BLaER1 (cell line): ENCODE measurements at regions not wholly inside any gene's neighbourhood (a gene's known extent, or its start where the extent isn't known, plus 50 kb on each side); places are given as distances from the start of the nearest gene placed in this dataset.
"Not testable (repeated sequence)": the region's sequence is repeated elsewhere in the genome, so short reads cannot be mapped to it uniquely, and the experiment has no call there.

Source experiments
- H3K27ac ChIP-seq: shearing (Covaris generic); formaldehyde crosslinking; 2 replicates; pipeline ENCODE4 v1.8.1; 2022
- H3K27me3 ChIP-seq: shearing (Covaris generic); formaldehyde crosslinking; 2 replicates; pipeline ENCODE4 v1.8.1; 2022
- H3K36me3 ChIP-seq: shearing (Covaris generic); formaldehyde crosslinking; 2 replicates; pipeline ENCODE4 v1.8.1; 2022
- H3K4me1 ChIP-seq: shearing (Covaris generic); formaldehyde crosslinking; 2 replicates; pipeline ENCODE4 v1.8.1; 2022
- H3K4me2 ChIP-seq: shearing (Covaris generic); formaldehyde crosslinking; 2 replicates; pipeline ENCODE4 v1.8.1; 2022
- H3K4me3 ChIP-seq: shearing (Covaris generic); formaldehyde crosslinking; 2 replicates; pipeline ENCODE4 v1.8.1; 2022
- H3K9ac ChIP-seq: shearing (Covaris generic); formaldehyde crosslinking; 2 replicates; pipeline ENCODE4 v1.8.1; 2022
- H3K9me3 ChIP-seq: shearing (Covaris generic); formaldehyde crosslinking; 2 replicates; pipeline ENCODE4 v1.8.1; 2022
- H4K20me1 ChIP-seq: shearing (Covaris generic); formaldehyde crosslinking; 2 replicates; pipeline ENCODE4 v1.8.1; 2022
- Cebpa-rat ChIP-seq: shearing (Covaris generic); IDR thresholded peaks from 2 replicates; pipeline ENCODE4 v1.8.1; 2022

- H3K4me1 ChIP-seq, result no peaks in the 10 kb centered on the region
- no peak overlapping the region for H3K27ac ChIP-seq
- H3K9ac ChIP-seq, result no peak overlapping the region
- no peaks in the 10 kb centered on the region for H3K9me3 ChIP-seq
- H3K36me3 ChIP-seq, result no peaks in the 10 kb centered on the region
- no peaks in the 10 kb centered on the region for H4K20me1 ChIP-seq
- no peaks in the 10 kb centered on the region for H3K27me3 ChIP-seq
- TF ChIP-seq Cebpa-rat, result no peak
- H3K4me3 ChIP-seq, result no peak overlapping the region
- no peak overlapping the region for H3K4me2 ChIP-seq
These were observed 212.3 kb downstream of the COX18 start for GRCh38 chr4:72857216-72857615.

GRCh38 chr4:72846280-72847111, 223.0 kb downstream of the COX18 start:
- Histone ChIP-seq H3K4me3 (no peak overlapping the region), H3K4me1 (no peaks in the 10 kb centered on the region), H3K9ac (no peak overlapping the region), H3K36me3 (no peaks in the 10 kb centered on the region), H4K20me1 (no peaks in the 10 kb centered on the region), H3K27ac (no peak overlapping the region), H3K4me2 (no peak overlapping the region), H3K9me3 (no peaks in the 10 kb centered on the region), H3K27me3 (no peaks in the 10 kb centered on the region)
- no peak for TF ChIP-seq Cebpa-rat

GRCh38 chr4:72843466-72843865, 226.1 kb downstream of the COX18 start:
- H3K27ac ChIP-seq, result no peak overlapping the region
- no peak overlapping the region for H3K4me2 ChIP-seq
- H3K9me3 ChIP-seq, result no peaks in the 10 kb centered on the region
- H3K4me1 ChIP-seq, result no peaks in the 10 kb centered on the region
- no peaks in the 10 kb centered on the region for H3K36me3 ChIP-seq
- no peaks in the 10 kb centered on the region for H4K20me1 ChIP-seq
- H3K27me3 ChIP-seq, result no peaks in the 10 kb centered on the region
- no peak overlapping the region for H3K9ac ChIP-seq
- no peak for TF ChIP-seq Cebpa-rat
- H3K4me3 ChIP-seq, result no peak overlapping the region

GRCh38 chr4:72842323-72842722, 227.2 kb downstream of the COX18 start:
- no peak overlapping the region for H3K9ac ChIP-seq
- H3K27ac ChIP-seq, result no peak overlapping the region
- H3K4me3 ChIP-seq, result no peak overlapping the region
- TF ChIP-seq Cebpa-rat, result no peak
- H3K4me1 ChIP-seq, result no peaks in the 10 kb centered on the region
- no peaks in the 10 kb centered on the region for H4K20me1 ChIP-seq
- H3K36me3 ChIP-seq, result no peaks in the 10 kb centered on the region
- H3K27me3 ChIP-seq, result no peaks in the 10 kb centered on the region
- H3K4me2 ChIP-seq, result no peak overlapping the region
- no peaks in the 10 kb centered on the region for H3K9me3 ChIP-seq

- H3K27ac ChIP-seq, H3K9me3 ChIP-seq, H4K20me1 ChIP-seq, H3K4me2 ChIP-seq, H3K9ac ChIP-seq, H3K4me3 ChIP-seq, H3K4me1 ChIP-seq, H3K36me3 ChIP-seq, H3K27me3 ChIP-seq: not testable (repeated sequence)
These were observed 229.3 kb downstream of the COX18 start for GRCh38 chr4:72840166-72840565.

- Histone ChIP-seq H3K36me3 (no peaks in the 10 kb centered on the region), H3K4me2 (no peak overlapping the region), H3K27ac (no peak overlapping the region), H3K9ac (no peak overlapping the region), H4K20me1 (no peaks in the 10 kb centered on the region), H3K4me3 (no peak overlapping the region), H3K27me3 (no peaks in the 10 kb centered on the region), H3K4me1 (no peaks in the 10 kb centered on the region), H3K9me3 (peaks cover 7% of the 10 kb centered on the region; the same call in 1 of the 2 replicates)
- TF ChIP-seq Cebpa-rat, result no peak
These were observed 240.7 kb downstream of the COX18 start for GRCh38 chr4:72828864-72829263.

- Histone ChIP-seq H3K4me2 (no peak overlapping the region), H3K27me3 (no peaks in the 10 kb centered on the region), H4K20me1 (no peaks in the 10 kb centered on the region), H3K4me3 (no peak overlapping the region), H3K9ac (no peak overlapping the region), H3K27ac (no peak overlapping the region), H3K4me1 (no peaks in the 10 kb centered on the region), H3K36me3 (no peaks in the 10 kb centered on the region), H3K9me3 (peaks cover under 1% of the 10 kb centered on the region; the same call in 1 of the 2 replicates)
- TF ChIP-seq Cebpa-rat, result no peak
These were observed 241.5 kb downstream of the COX18 start for GRCh38 chr4:72827968-72828367.

GRCh38 chr4:72820107-72820506, 249.4 kb downstream of the COX18 start:
- no peak overlapping the region for H3K9ac ChIP-seq
- H3K4me1 ChIP-seq, result no peaks in the 10 kb centered on the region
- no peaks in the 10 kb centered on the region for H4K20me1 ChIP-seq
- no peak overlapping the region for H3K4me3 ChIP-seq
- no peaks in the 10 kb centered on the region for H3K9me3 ChIP-seq
- no peak overlapping the region for H3K27ac ChIP-seq
- no peak overlapping the region for H3K4me2 ChIP-seq
- H3K36me3 ChIP-seq, result no peaks in the 10 kb centered on the region
- no peak for TF ChIP-seq Cebpa-rat
- H3K27me3 ChIP-seq, result no peaks in the 10 kb centered on the region

GRCh38 chr4:72817012-72817411, 248.0 kb upstream of the ADAMTS3 start:
- Histone ChIP-seq H3K27me3 (no peaks in the 10 kb centered on the region), H3K27ac (no peak overlapping the region), H4K20me1 (no peaks in the 10 kb centered on the region), H3K36me3 (no peaks in the 10 kb centered on the region), H3K4me1 (no peaks in the 10 kb centered on the region), H3K9ac (no peak overlapping the region), H3K4me3 (no peak overlapping the region), H3K4me2 (no peak overlapping the region), H3K9me3 (no peaks in the 10 kb centered on the region)
- TF ChIP-seq Cebpa-rat, result no peak

- no peak for TF ChIP-seq Cebpa-rat
- no peaks in the 10 kb centered on the region for H4K20me1 ChIP-seq
- no peaks in the 10 kb centered on the region for H3K4me1 ChIP-seq
- no peak overlapping the region for H3K4me2 ChIP-seq
- no peak overlapping the region for H3K9ac ChIP-seq
- no peaks in the 10 kb centered on the region for H3K9me3 ChIP-seq
- H3K27ac ChIP-seq, result no peak overlapping the region
- H3K4me3 ChIP-seq, result no peak overlapping the region
- no peaks in the 10 kb centered on the region for H3K27me3 ChIP-seq
- no peaks in the 10 kb centered on the region for H3K36me3 ChIP-seq
These were observed 245.2 kb upstream of the ADAMTS3 start for GRCh38 chr4:72814241-72814640.

- no peaks in the 10 kb centered on the region for H3K36me3 ChIP-seq
- H3K4me3 ChIP-seq, result no peak overlapping the region
- no peaks in the 10 kb centered on the region for H3K9me3 ChIP-seq
- no peak overlapping the region for H3K4me2 ChIP-seq
- H3K9ac ChIP-seq, result no peak overlapping the region
- no peaks in the 10 kb centered on the region for H3K27me3 ChIP-seq
- no peaks in the 10 kb centered on the region for H3K4me1 ChIP-seq
- no peak for TF ChIP-seq Cebpa-rat
- H4K20me1 ChIP-seq, result no peaks in the 10 kb centered on the region
- H3K27ac ChIP-seq, result no peak overlapping the region
These were observed 240.2 kb upstream of the ADAMTS3 start for GRCh38 chr4:72809208-72809607.
